Fibroblast of pulmonary artery (primary cell): ENCODE measurements at regions not wholly inside any gene's neighbourhood (a gene's known extent, or its start where the extent isn't known, plus 50 kb on each side); places are given as distances from the start of the nearest gene placed in this dataset.

Experiments used
- DNase-seq: peaks from one replicate; pipeline ENCODE4 v3.0.0-alpha.2; 2010; ENCODE audit warnings: low read depth
- H3K4me3 ChIP-seq: replicated peaks from 2 replicates; pipeline ENCODE4 v1.5.1; 2011; ENCODE audit warnings: low read depth, mild to moderate bottlenecking, control low read depth, low read length, moderate library complexity
- TF ChIP-seq, protein P1 (sequence below): IDR thresholded peaks from 2 replicates; pipeline ENCODE4 v1.5.1; 2011; ENCODE audit warnings: mild to moderate bottlenecking, control low read depth, low read length, inconsistent platforms; ENCODE audit errors: missing control alignments

DNA sequence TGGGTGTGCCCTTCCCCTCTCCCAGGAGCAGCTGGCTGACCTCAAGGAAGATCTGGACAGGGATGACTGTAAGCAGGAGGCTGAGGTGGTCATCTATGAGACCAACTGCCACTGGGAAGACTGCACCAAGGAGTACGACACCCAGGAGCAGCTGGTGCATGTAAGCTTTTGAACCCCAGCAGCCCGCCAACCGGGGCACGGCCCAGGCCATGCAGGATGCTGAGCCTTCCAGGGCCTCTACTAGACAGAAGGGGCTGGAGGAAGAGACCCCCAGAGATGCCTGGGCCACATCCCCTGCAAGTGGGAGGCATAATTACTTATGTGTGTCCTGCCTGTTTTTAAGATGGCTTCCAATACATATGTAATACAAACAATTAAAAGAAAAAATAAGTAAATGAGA, 239.3 kb downstream of the GLI2 start:
- H3K4me3 ChIP-seq, result no peak overlapping the region
- TF ChIP-seq, protein P1, sequence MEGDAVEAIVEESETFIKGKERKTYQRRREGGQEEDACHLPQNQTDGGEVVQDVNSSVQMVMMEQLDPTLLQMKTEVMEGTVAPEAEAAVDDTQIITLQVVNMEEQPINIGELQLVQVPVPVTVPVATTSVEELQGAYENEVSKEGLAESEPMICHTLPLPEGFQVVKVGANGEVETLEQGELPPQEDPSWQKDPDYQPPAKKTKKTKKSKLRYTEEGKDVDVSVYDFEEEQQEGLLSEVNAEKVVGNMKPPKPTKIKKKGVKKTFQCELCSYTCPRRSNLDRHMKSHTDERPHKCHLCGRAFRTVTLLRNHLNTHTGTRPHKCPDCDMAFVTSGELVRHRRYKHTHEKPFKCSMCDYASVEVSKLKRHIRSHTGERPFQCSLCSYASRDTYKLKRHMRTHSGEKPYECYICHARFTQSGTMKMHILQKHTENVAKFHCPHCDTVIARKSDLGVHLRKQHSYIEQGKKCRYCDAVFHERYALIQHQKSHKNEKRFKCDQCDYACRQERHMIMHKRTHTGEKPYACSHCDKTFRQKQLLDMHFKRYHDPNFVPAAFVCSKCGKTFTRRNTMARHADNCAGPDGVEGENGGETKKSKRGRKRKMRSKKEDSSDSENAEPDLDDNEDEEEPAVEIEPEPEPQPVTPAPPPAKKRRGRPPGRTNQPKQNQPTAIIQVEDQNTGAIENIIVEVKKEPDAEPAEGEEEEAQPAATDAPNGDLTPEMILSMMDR, result no peak
- no peak for DNase-seq

DNA sequence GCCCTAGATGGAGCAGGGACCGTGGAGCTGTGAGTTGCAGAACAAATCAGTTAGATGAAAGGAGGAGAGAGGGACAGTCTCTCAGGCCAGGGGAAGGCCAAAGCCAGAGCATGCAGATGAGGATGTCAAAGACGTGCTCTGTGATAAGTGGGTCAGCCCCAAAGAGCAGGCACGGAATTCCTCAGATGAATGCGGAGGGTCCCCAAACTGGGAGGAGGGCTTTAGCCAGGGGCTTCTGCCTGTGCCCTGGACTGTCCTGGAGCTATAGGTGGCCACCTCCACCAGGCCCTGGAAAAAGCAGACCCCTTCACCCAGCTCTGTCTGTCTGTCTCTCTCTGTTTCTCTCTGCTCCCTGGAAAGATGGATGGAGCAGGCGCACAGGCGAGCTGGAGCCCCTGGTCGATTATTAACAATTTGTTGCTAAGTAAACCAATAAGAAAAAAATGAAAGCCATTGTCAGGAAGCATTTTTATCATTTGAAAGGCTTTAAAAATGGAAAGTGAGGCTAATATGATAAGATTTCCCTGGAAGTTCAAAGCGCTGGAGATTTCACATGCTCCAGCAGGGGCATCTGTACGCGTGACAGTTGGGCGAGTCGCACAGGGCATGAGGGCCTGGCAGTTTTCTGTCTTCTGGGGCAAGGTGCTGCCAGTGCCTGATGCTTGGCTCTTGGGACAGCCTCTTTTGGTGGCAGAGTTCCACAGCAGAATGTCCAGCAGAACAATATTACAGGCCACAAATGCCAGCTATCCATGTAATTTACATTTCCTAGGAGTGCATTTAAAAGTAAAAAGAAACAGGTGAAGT, 241.0 kb downstream of the GLI2 start:
- TF ChIP-seq, protein P1, result no peak
- no peak overlapping the region for H3K4me3 ChIP-seq
- DNase-seq, result no peak

DNA sequence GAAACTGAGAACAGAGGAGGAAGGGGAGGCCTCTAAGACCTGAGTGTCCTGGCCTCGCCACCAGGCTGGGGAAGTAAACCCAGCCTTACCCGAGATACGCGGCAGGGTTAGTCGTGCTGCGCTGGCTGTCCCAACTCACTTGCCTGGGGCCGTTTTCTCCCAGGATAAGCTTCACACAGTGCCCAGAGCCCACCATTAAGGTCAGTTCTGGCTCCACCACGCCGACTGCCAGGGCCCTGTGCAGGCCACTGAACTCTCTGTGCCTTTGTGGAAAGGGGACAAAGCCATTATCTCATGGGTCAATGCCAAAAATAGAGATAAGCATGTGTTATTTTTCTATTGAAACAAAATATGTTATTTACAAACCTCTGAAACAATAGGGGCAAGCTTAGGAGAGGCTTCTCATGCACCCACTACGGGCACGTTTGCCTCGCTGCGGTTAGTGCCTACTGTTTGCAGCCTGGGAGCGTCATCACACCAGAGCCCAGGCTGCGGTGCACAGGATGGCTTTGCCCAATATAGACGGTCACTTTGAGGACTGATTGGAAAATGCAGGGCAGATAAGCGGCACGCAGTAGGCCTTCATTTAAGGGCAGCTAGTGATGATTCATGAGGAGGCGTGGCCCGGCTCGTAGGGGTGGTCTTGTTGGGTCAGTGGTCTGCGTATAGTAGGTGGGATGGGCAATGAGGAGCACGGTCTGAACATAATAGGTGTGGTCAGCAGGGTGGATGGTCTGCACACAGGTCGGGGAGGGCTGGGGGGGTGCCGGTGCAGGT, 242.1 kb downstream of the GLI2 start:
- no peak for DNase-seq
- TF ChIP-seq, protein P1, result no peak
- no peak overlapping the region for H3K4me3 ChIP-seq

DNA sequence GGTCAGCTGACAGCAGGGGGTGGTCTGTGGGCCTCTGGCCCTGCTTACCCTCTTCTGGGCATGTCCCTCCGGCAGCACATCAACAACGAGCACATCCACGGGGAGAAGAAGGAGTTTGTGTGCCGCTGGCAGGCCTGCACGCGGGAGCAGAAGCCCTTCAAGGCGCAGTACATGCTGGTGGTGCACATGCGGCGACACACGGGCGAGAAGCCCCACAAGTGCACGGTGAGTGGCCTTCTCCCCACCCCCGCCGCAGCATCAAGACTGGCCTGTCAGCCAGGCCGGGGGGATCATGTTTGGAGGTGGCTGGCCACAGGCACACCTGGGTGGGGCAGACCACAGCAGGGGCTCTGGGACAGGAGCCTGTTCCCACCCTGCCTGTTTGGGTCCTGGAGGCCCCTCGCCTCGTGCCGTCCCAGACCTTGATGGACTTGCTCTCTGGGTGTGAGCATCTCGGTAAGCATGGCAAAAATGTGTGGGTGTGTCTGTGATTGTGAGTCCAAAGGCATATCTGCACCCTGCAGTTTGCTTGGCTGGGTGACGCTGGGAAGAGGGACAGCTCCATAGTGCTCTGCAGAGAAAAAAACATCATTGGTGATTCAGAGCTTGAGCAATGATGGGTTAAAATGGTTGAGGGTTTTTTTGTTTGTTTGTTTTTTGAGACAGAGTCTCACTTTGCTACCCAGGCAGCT, 242.8 kb downstream of the GLI2 start:
- TF ChIP-seq, protein P1, result no peak
- peak; percentile 10 for DNase-seq
- no peak overlapping the region for H3K4me3 ChIP-seq

DNA sequence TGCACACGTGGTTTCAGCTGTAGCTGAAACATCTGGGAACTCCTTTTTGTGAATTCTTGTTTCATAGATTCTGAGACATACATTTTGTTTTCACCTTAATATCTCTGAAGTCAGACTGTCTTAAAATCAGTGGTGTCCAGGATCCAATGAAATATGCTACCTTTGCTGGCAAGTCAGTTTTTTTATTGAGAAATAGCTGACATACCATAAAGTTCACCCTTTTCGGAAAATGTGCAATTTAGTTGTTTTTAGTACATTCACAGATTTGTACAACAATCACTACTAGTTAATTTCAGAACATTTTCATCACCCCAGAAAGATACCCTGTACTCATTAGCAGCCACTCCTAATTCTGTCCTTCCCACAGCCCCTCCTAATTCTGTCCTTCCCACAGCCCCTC, 243.7 kb downstream of the GLI2 start:
- TF ChIP-seq, protein P1, result no peak
- DNase-seq, result no peak

DNA sequence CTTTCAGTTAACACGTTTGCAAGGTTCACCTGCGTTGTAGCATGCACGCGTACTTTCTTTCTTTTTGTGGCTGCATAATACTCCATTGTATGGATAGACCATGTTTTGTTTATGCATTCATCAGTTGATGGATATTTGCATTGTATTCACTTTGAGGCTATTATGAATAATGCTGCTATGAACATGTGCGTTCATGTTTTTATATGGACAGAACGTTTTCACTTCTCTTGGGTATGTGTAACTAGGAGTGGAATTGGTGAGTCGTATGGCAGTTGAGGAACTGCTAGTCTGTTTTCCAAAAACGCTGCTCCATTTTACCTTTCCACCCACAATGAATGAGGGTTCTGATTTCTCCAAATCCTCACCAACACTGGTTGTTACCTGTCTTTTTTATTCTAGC, 244.3 kb downstream of the GLI2 start:
- DNase-seq, result no peak
- TF ChIP-seq, protein P1, result no peak
- H3K4me3 ChIP-seq, result no peak overlapping the region

More for the DNA sequence above, 243.7 kb downstream of the GLI2 start:
- no peak overlapping the region for H3K4me3 ChIP-seq
